HG03039 (cell line): ENCODE measurements at regions not wholly inside any gene's neighbourhood (a gene's known extent, or its start where the extent isn't known, plus 50 kb on each side); places are given as distances from the start of the nearest gene placed in this dataset.
A peak's percentile ranks its signal among the peaks of the same experiment; 100 is the strongest.

Experiments used
- ATAC-seq: cut with Tn5 transposase; IDR thresholded peaks from one replicate; pipeline ENCODE4 v1.9.1; 2021; ENCODE audit warnings: mild to moderate bottlenecking, moderate library complexity; ENCODE audit not compliant: unreplicated experiment

- no peak for ATAC-seq
Measured at GRCh38 chr6:56407883-56408410, 160.6 kb upstream of the COL21A1 start.

DNA sequence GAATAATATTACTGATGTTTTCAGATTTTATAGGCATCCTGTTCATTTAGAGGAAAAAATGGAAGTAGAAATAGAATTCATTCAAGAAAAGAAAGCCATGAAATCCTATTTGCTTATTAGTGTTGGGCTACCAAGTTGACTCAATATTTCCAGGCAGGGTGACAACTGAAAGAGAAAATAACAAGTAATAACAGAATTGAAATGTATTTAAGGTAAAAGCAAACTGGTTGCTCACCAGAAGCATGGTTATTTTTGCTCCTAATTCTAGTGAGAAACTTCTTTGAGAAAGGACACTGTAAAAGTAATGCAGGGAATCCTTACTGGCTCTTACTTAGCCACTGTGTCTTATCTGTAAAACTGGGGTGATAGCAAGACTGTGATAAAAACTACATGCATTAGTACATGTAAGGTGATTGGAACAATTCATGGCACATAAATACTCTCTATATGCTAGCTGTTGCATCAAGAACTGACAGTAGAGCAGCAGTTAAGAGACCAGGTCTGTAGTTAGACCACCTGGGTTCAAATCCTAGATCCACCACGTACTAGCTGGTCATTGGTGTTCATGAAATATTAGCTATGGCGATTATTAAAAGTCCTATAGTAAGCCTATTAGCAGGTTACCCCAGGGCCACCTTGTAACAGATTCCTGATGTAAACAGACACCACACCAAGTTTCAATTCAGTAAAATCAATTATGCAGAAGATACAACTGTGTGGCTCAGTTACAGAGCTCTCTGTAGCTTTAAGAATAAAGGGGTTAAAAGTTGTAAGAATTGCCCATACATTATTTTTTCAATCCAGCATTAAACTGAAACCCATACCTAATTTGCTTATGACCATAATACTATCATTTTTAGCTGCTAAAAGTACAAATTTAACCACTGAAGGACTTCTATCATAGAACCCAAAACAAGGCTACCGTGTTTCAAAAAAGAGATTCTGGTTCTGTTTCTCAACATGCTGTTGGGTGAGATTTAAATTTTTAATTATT lies 159.2 kb upstream of the COL21A1 start:
- peak; percentile 64 for ATAC-seq

- no peak for ATAC-seq
Measured at GRCh38 chr6:56404599-56404998, 157.2 kb upstream of the COL21A1 start.

DNA sequence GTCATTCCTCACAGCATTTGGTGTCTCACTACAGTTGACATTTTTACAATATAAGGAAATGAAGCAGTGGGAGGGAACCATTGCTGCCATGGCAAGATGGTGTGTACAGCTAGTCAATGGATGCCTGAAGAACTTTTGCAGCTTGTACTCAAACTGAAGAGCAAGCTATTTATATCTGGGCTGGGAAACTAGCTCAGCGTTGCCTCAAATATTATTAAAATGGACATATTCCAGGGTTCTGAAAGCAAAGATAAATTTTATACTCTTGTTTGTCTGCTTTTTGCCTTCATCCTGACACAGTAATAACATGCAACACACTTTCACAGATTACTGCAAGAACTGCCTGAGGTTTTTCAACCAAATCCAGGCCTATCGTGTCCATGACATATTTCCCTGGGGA lies 156.4 kb upstream of the COL21A1 start:
- no peak for ATAC-seq

DNA sequence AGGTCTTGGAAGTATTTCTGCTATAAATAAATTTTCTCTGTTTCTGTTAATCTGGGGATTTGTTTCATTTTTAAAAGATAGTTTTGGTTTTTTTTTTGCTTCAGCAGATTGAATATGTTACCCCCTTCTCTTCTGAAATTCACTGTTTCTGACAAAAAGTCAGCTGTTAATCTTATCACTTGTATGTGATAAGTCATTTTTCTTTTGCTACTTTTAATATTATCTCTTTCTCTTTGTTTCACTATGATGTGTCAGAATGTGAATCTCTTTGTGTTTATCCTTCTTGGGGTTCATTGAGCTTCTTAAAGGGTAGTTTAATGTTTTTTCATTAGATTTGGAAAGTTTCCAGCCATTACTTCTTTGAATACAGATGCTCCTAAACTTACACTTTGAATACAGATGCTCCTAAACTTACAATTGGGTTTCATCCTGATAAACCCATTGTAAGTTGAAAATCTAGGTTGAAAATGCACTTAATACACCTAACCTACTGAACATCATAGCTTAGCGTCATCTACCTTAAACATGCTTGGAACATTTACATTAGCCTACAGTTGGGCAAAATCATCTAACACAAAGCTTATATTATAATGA lies 154.2 kb upstream of the COL21A1 start:
- no peak for ATAC-seq

- ATAC-seq, result no peak
Measured at GRCh38 chr6:56400273-56400672, 152.9 kb upstream of the COL21A1 start.

GRCh38 chr6:56399672-56400263 lies 152.4 kb upstream of the COL21A1 start:
- no peak for ATAC-seq

GRCh38 chr6:56399250-56399671 lies 151.9 kb upstream of the COL21A1 start:
- ATAC-seq, result no peak

DNA sequence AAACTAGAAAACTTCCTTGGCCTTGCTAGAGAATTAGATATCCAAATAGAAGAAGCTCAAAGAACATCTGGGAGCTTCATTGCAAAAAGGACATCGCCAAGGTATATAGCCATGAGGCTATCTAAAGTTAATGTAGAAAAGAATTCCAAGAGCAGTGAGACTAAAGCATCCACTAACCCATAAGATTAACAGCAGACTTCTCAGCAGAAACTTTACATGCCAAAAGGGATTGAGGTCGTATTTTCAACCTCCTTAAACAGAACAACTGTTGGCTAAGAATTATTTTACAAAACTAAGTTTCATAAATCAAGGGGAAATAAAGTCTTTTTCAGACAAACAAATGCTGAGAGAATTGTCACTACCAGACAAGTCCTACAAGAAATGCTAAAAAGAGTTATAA lies 149.1 kb upstream of the COL21A1 start:
- no peak for ATAC-seq

GRCh38 chr6:56393615-56394612 lies 146.5 kb upstream of the COL21A1 start:
- ATAC-seq, result no peak

DNA sequence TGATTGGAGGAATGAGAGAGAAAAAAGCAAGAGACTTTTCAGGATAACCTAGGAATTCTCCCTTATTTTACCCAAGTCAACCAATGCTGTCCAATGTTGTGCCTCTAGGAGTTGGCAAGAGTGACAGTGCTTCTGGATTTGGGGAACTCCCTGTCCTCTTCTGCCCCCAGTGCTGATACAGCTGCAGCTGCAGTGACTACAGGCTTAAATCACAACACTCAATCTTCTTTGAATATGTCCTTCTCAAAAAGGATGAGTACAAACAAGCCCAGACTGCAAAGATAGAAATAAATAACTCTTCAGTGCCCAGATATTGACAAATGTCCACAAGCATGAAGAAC lies 141.0 kb upstream of the COL21A1 start:
- no peak for ATAC-seq

- no peak for ATAC-seq
Measured at GRCh38 chr6:56387621-56388414, 140.4 kb upstream of the COL21A1 start.

GRCh38 chr6:56386717-56387116 lies 139.3 kb upstream of the COL21A1 start:
- ATAC-seq, result no peak

DNA sequence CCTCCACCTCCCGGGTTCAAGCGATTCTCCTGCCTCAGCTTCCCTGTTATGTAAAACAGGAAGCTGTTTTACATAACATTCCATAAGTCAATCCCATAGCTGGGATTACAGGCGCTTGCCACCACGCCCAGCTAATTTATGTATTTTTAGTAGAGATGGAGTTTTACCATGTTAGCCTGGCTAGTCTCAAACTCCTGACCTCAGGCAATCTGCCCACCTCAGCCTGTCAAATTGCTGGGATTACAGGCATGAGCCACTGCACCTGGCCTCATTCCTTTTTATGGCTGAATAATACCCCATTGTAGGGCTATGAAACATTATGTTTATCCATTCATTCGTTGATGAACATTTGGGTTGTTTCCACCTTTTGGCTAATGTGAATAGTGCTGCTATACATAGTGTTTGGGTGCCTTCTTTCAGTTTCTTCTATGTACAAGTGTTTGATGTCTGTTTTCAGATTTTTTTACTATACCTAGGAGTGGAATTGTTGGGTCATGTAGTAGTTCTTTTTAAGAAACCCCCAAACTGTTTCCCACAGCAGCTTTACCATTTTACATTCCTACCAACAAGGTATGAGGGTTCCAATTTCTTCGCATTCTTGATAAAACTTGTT lies 138.7 kb upstream of the COL21A1 start:
- no peak for ATAC-seq

DNA sequence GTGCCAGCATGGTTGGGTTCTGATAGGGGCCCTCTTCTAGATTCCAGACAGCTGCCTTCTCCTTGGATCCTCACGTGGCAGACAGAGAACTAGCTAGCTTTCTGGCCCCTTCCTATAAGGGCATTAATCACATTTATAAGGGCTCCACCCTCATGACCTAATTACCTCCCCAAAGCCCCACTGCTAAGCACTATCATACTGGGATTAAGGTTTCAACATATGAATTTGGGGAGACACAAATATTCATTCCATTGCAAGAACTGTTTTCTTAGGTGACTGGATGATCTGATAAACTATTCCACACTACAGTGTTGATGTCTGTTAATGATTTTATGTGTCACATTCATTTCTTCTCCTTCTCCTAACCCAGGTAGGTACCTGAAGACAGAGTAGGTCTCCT lies 135.8 kb upstream of the COL21A1 start:
- ATAC-seq, result no peak

DNA sequence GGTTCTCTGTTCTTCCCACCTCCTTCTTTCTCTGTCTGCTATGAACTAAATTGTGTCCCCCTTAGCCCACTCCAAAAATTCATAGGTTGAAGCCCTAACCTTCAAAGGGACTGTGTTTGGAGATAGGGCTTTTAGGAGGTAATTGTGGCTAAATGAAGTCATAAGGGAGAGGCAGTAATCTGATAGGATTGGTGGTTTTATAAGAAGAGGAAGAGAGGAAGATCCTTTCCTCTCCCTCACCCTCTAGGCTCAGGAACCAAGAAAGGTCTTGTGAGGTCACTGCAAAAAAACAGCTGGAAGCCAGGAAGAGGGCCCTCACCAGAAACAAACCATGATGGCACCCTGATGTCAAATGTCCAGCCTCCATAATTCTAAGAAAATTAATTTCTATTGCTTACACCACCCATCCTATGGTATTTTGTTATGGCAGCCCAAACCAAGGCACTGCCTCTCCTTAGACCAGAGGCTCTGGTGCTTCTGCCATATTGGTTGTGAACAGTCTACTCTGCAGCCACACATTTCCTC lies 135.1 kb upstream of the COL21A1 start:
- no peak for ATAC-seq

DNA sequence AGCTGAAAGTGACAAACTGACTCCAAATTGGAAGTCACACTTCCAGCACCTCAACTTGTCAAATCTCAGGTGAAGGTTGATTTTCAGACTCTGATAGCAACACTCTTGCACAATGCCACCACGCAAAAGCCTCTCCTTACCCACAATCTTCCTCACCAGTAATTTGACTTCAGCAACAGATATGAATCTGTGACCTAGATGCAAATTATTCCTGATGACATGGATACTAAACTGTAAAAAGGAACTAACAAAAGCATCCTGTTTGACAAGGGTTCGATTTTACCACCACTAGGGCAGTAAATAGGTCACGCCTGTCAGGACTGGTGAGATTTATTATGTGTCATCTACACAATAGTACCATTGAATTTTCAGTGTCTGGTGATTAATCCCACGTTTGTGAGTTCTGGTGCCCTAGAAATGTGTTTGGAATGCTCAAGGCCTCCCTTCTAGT lies 134.4 kb upstream of the COL21A1 start:
- ATAC-seq, result no peak

- no peak for ATAC-seq
Measured at GRCh38 chr6:56380476-56380875, 133.1 kb upstream of the COL21A1 start.
